ENCODE measurements at regions not wholly inside any gene's neighbourhood (a gene's known extent, or its start where the extent isn't known, plus 50 kb on each side); places are given as distances from the start of the nearest gene placed in this dataset.

GRCh38 chr9:36451949-36452348 is 51.9 kb upstream of the RNF38 start:
- TF ChIP-seq POLR2A (IDR thresholded peaks at IDR 0.05), result no peak
- TF ChIP-seq CTCF (IDR thresholded peaks at IDR 0.05 in 4 of 5, conservative IDR thresholded peaks at IDR 0.05 in 1 of 5), result no peak
